ENCODE measurements at regions not wholly inside any gene's neighbourhood (a gene's known extent, or its start where the extent isn't known, plus 50 kb on each side); places are given as distances from the start of the nearest gene placed in this dataset.

DNA sequence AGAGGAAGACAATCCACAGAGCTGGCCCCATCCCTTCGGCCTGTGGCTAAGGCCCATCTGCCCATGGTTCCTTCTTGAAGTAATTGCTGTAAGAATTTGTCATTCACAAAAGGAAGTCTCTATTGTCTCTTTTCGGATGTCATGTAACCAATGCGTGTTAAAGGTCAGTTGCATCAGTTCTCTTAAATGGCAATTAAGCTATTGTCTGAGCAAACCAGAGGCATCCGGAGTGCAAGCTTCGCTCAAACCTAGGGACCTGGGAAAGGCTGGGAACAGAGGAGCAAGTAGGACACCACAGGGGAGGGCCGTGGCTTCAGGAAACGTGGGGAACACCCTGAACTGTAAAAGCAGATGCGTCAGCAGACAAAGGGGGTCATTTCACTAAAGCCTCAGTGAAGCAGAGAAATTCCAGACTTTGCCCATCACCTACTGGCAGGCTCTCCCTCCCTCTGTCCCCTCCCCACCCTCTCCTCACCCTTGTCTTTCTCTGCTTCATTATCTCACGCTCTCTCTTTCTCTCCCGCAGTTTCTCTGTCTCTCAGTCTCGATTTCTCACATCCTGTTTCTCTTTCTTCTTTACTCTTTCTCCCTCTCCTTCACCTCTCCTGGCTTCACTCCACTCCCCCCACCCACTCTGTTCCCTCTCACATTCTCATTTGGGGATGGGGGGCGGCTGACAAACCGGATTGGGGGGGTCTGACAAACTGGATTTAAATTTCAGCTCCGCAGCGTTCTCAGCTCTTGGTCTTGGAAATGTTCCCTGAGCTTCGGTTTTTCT, 204.6 kb upstream of the TNP1 start:
- DNase-seq (ENCODE audit: low spot score): no peak

DNA sequence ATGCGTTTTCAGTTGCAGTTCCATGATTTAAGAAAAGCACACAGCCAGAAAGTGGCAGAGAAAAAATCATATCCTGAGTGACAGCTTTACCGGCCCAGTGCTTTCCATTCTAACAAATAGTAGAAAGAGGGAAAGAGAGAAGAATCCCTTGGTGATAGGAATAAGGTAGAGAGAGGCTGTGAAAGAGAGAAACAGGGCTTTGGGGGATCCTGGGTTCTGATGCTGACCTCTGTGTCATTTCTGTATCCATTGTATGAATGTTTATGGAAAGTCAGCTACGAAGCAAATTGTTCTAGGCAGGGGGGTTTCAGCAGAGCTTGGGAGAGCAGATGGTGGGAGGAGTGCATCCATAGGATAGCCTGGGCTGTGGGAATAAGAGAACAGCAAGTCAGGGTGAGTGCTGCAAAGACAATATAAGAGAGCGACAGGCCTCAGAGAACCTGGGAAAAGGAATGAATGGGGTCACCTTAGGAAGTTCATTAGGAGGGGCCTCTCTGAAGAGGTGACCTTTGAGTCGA, 203.4 kb upstream of the TNP1 start:
- DNase-seq (ENCODE audit: low spot score): no peak

DNA sequence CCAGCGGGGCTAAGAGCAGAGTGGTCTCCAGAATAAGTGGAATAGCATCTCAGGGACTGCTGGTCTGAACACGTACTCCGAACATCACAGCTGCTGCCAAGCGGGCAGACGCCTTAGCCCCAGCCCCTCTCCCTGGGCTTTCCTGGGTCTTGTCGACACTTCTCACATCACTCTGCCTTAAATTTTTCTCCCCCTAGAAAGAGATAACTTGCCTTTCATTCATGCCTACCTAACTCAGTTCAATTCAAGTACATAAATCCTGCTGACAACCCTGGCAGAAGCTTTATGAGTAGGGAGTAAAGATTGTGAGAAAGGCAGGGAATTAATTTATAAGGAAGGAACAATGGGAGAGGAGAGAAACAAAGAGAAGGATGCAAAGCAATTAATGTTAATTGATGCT, 202.9 kb upstream of the TNP1 start:
- DNase-seq (ENCODE audit: low spot score): no peak

DNA sequence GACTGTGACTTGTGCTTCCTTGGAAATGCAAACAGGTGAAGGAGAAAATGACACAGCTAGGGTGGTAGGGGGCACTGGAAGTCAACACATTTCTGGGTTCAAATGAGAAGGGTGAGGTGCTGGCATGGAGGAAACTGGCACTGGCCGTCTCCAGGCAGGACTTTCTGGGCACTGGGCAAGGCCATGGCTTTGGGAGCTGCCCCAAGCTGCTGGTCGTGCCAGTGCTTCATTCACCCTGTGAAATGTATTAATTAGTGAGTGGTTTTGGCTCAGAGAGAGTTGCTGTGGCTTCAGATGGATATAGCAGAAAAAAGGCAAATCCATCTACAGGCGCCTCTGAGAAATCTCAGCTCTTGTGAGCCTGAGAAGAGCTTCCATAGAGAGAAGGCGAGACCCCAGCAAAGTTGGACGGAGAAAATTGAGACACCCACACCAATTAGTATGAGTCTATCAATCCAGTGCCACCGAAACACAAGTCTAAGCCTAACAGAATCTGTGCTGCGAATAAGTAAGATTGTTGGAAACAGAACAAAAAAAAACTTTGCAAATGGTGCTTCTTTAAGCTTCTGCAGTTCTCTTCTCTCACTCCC, 202.1 kb upstream of the TNP1 start:
- peak; percentile 85 for DNase-seq (ENCODE audit: low spot score)

DNA sequence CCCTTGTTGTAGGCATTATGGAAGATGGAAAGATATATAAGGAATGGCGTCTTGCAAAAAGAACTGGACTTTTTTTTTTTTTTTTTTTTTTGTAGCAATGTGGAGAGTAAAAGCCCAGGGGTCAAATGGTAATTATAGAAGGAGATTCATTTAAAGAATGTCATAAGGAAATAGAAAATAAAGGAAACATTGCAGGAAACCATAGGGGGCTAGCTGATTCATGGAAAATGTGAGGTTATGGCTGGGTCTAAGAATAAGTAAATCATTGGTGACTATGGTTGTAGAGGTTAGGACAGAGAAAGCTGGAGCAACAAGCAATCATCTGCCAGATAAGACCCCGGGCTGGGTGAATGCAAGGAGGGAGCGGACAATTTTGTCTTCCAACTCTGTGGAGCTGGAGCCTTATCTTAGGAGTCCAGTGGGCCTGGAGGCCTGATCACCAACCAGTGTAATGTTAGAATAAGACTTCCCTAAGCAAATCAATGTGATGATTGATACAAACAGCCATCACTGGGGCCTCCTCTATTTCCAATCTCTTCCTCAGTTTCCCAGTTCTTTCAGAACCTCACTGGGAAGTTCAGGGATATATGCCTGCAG, 201.2 kb upstream of the TNP1 start:
- DNase-seq (ENCODE audit: low spot score): no peak

DNA sequence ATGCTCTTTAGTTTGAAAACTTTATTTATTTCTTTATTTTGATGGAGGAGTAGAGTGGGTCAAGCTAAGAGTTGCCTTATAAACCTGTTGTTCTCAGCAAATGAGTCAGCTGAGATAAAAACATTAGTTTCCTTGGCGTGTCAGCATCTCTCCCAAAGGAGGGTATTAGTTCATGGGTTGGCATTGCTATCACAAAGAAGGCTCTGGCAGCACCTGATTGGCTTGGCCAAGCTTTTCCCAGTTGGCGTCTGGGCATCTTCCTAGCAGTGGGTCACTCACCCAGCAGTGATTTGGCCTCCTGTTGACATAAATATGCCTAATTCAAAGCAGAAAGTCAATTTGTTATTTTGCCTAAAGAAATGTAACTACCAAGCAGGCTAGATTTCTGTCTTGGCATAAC, 200.7 kb upstream of the TNP1 start:
- DNase-seq (ENCODE audit: low spot score): peak; percentile 84

DNA sequence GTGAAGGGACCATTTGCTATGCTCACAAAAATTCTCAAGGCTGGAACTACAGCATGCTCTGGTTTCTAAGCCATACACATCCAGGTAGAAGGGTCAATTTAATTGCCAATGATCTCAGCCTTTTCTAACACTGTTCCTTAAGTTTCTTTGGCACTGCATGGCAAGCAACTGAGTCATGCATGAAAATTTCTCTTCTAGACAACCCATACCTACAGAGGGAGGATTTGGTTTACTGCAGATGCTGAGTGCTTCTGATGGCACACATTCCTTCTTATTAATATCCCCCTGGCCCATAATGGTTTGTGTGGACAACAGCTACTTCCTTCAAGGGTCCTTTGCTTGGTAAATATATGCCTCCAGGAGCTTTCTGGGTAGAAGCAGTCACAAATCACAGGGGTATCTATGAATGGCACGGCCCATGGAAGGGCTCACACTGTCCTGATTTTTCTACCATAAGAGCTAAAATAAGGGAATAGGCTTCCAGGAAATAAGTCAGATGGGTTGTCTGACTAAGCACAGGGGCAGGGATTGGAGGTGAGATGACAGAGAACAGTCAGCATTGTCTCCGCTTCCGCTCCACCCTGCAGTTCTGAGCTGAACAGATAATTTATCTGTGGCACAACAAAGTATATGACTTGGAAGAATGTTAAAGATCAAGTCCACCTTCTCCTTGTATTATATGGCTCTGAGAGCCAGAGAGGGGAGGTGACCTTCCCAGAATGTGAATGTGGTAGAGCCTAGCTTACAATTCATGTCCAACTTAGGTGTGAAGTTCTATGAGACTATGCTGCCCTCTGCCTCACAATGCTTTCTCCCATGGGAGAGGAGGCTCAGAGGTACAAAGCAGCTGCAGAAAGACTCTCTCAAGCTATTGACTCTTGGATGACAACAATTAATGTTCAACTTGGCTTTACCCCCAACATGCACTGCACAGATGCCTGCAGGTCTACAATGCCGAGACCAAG, 199.2 kb upstream of the TNP1 start:
- no peak for DNase-seq (ENCODE audit: low spot score)

DNA sequence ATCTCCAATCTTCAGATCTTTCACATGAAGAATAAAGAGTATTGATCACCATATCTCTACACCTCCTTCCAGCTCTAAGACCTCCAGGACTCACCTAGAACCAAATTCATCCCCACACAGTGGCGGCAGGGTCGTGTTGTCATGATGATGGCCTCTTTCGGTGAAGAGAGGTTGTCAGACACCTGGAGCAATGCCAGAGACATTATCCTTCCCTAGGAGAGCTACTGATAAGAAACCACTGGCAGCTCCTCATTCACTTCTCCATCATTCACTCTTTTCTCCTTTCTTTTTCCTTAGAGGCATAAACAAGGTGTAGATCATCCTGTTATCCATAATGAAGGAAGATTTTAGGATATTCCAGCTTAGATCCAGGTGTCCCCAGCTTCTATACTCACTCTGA, 197.9 kb upstream of the TNP1 start:
- DNase-seq (ENCODE audit: low spot score): no peak

DNA sequence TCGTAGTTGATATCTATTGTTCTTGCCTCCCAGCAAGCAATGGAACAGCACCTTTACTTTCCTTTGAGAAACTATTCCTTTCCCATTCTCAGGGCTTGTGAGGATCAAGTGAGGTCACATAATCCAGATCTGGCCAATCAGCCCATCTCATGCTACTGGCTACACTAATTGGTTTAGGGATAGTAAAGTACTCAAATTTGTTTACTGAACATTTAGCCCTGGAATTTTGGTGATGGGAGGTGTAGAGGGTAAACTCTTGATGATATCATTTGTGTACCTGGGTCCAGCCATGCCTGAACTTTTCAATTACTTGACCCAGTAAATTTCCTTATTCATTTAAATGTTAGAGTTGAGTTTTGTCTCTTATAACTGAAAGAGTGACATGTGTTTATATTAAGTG, 195.8 kb upstream of the TNP1 start:
- no peak for DNase-seq (ENCODE audit: low spot score)

DNA sequence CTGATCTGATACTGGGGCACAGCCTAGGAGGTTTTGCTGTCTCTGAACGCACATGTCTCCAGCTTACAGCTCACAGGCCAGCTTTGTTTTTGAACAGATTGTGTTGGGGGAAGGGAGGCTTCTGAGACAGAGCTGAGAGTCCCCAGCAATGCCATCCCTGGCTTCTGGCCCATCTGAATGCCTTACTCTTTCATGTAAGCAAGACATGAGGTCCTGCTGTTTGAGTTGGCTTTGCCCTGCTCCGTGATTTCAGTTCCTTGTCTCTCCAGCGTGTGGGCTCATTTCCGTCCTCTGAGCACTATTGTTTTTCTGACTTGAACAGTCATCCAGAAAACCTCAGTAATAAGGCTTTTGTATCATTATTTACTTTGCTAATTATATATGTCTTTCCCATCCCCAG, 194.9 kb upstream of the TNP1 start:
- DNase-seq (ENCODE audit: low spot score): peak; percentile 97

DNA sequence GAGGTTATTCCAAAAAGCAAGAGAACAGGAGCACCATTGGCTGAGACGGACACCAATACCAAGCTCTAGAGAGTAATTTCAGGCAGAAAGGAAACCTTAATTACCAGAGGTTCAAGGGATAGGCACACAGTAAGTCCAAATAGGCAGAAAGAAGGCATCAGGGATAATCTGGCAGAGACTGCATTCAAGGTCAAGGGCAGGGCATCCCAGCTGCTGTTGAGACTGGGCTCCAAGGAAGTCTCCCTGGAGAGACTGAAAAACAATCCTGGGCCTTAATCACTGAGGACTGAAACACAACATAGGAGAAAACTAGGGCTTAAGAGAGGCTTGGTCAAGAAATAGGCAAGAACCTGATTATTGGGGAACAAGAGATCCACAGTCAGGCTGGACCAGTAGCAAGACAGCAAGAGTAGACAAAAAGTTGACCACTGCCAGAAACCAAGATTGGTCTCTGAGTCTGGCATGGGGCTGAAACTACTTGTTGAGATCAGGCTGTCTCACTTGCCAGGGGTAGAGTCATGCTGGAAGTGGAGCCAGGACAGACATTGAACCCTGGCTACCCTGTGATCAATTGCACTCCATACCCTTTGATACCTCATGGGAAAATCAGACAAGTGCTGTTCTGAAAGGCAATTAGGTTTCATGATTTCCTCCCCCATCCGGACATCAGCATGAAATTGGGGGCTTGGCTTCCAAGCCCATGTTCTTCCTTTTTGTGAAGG, 193.2 kb upstream of the TNP1 start:
- no peak for DNase-seq (ENCODE audit: low spot score)

DNA sequence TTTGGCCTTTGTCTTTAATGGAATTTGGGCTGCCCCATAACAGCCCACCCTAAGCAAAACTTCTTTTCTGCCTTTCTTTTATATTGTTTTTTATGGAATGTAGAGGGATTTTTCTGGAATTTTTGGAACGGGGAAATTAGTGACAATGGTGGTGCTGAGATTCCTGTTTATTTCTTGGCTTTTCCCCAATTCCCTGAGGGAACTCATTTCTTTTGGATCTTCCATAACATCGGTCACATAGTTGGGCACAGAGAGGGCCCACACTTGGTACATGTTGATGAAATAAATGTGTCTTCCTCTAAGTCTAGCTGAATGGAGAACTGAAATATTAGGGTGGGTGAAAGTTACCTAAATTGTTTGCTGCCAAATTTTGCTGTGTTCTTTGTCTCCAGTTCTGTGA, 191.6 kb upstream of the TNP1 start:
- no peak for DNase-seq (ENCODE audit: low spot score)

DNA sequence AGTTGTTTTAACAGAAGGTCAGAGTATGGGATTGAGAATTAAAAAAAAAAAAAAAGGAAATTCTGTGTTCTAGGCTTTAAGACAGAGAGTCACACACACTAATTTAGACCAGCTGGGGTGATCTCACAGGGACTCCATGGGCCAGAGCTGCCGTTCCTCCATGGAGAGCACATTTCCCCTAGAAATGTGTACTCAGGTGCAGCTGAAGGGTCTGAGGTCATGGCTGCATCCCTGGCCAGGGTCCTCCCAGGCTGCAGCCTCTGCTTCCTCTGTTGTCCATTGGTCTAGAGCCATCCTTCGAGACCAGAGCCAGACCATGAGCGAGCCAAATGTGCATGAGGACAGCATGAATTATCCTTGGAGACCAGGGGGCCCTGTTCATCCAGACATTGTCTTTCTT, 190.1 kb upstream of the TNP1 start:
- no peak for DNase-seq (ENCODE audit: low spot score)

DNA sequence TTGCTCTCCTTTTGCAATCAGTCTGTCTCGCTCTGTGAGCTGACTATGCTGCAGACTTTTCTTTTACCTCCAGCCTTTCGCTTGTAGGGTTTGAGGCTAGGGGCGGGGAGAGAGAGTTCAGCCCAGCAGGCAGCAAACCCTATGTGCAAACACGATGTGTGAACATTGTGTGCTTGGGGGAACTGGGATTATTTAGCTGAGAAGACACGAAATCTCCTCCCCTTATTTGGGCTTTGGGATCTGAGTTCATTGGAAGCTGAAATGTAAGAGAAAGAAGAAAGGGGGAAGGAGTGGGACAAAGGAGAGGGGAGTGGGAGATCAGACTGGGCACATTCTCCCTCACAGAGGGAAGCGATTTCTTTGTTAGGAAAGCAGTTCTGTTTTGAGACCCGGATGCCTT, 189.6 kb upstream of the TNP1 start:
- no peak for DNase-seq (ENCODE audit: low spot score)

DNA sequence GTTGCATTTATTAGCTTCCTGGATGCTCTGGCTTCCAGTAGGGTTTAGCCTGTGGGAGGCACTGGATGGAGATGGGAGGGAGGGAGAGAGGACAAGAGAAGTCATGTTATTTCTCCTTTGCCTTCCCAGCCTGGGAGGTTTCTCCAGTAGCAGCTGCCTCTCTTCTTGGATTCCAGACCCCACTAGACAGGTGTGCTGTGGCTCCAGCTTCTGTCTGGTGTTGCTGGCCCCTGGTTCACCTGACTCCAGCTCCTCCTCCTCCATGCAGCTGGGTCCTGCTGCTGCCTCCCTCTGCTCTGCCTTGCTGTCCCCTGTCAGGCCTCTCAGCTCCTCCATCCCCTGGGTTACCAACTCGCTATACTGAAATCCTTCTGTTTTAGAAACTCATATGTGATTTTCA, 188.9 kb upstream of the TNP1 start:
- no peak for DNase-seq (ENCODE audit: low spot score)

DNA sequence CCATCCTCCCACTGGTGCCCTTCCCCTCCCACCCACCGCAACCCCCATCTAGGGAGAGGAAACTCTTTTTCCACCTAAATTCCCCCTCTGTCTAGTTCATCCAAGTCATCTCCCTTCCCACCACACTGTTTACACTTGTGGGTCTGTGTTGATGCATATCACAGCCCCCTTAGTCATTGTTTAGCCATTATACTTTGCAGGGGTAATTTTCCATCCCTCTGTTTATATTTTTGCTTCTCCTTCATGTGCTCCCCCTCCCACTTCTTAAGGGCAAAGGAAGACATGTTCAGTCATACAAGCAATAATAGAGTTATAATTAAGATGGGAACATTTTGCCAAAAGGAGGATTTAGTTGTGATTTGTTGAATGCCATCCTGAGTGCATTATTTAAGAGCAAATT, 187.8 kb upstream of the TNP1 start:
- no peak for DNase-seq (ENCODE audit: low spot score)

DNA sequence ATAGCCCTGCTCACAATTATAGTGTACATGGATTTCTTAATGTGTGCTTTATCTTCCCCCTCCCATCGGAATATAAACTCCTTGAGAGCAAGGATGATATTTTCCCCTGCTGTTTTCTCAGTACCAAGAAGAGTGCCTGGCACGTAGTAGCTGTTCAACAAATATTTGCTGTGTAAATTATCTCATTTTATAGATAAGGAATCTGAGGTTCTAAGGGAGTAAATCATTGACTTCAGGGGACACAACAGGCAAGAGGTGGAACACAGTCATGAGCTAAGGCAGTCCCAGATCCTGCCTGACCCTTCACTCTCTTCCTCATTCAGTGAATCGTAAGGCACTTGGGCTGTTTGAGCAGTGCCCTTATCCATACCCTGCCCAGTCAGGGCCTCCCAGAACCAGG, 187.3 kb upstream of the TNP1 start:
- no peak for DNase-seq (ENCODE audit: low spot score)

DNA sequence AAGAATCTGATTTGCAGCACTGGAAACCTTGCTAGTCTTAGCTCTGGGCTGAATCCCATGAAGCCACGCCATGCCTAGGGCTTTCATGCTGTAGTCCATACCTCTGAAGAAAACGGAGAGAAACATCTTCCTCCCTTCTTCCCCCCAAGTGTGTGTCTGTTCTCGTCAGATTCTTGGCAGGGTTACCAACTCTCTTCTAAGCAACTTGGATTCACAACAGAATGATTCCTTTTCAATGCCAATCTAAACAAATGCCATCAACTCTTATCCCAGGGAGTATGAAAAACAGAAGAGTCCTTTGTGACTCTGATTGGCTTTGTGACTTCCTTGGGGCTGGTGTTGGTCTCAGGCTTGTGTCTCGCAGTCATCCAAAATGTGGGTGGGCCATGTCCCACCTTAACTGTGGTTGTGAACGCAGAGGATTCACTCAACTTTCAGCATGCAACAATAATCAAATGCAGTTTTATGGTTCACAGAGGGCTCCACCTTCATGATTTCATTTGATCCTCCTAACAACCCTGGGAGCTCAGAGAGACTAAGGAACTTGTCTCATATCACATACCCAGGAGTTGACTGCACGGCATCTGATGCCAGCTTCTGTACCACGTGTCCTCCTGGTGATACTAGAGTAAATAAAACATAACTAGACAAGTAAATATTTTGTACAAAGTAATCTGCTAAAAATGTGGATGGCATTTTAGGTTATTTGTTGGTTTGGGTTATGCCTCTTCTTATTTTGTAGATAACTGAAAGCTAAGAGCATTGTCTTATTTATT, 186.0 kb upstream of the TNP1 start:
- no peak for DNase-seq (ENCODE audit: low spot score)

DNA sequence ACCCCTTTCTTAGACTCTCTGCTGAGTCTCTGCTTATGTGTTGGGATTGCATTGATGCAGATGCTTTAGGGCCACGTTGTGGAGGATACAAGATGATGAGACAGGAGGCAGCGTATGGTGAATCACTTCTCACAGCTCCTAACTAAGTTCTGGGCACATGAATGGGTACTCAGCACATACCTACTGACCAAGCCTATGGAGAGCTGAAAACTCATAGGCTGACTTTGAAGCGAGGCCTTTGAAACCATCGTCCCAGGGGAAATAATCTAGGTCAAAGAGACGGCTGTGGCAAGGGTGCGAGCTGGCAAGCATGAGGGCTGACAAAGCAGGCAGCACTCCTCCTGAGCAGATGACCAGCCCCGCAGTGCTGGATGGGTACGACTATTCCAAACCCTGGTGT, 180.2 kb upstream of the TNP1 start:
- DNase-seq (ENCODE audit: low spot score): no peak

DNA sequence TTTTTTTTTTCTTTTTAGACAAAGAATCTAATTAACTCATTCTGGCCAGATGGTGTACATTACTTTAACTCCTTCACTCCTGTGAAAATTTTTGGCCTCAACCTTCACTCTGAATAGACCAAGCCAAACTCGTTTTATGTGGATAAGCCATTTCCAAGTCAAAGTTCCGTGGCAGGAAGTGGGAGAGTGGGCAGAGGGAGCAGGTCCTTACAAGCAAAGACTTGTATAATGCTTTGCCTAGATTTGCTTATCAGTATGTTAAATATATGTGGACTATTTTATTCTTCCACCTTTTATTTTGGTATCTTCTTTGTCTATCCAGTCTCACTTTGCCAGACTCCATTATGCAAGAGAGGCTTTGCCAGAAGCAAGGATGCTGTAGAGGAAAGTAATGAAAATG, 178.1 kb upstream of the TNP1 start:
- DNase-seq (ENCODE audit: low spot score): no peak

DNA sequence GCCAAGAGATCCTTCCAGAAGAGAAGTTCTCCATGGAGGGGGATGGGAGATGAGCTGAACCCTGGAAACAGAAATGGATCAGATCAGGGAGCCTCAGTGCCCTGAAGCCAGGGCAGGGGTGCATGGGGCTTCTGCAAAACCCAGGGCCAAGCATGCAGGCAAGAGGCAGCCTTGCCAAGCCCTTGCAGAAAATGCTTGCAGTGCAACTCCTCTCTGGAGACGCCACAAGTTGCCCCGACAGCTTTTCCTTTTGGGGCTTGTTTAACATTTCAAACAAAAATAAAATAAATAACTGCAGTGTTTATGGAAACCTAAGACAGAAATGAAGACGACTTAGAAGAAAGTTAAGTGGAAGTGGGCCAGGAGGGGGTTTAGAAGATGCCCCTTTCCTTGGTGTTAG, 177.5 kb upstream of the TNP1 start:
- DNase-seq (ENCODE audit: low spot score): no peak
